IMR-90 (cell line): ENCODE measurements at regions not wholly inside any gene's neighbourhood (a gene's known extent, or its start where the extent isn't known, plus 50 kb on each side); places are given as distances from the start of the nearest gene placed in this dataset.

Source experiments
- ATAC-seq: fragments of 200-7000 bp; cut with Tn5 transposase; 2 replicates; pipeline ENCODE4 v1.9.1; 2020; ENCODE audit warnings: low read depth, mild to moderate bottlenecking, moderate library complexity
- BruUV-seq: library from RNA; stranded (reverse); fragments of 400-500 nt; replicated peaks from 2 replicates; lab custom pipeline; 2021; lab: Mats Ljungman, UMichigan
- CTCF ChIA-PET: fragments of 300-600 bp; formaldehyde crosslinking; extraction: SDS; loops from one replicate; lab custom pipeline; 2021; ENCODE audit warnings: antibody characterized with exemption; lab: Yijun Ruan, JAX
- POLR2A ChIA-PET: fragments of 300-600 bp; sonication (Branson Sonifier 250); formaldehyde crosslinking; loops from one replicate; lab custom pipeline; 2022; ENCODE audit warnings: antibody characterized with exemption; ENCODE audit not compliant: unreplicated experiment; lab: Charles Lee
- DNase-seq: peaks from one replicate; pipeline ENCODE4 v3.0.0; 2013
- H2AFZ ChIP-seq: replicated peaks from 2 replicates; pipeline ENCODE3; 2013; ENCODE audit warnings: low read length, mild to moderate bottlenecking; ENCODE audit not compliant: poor library complexity
- H2AK5ac ChIP-seq: 2 replicates; pipeline ENCODE4 v1.6.1; 2013; ENCODE audit warnings: low read depth, low read length, inconsistent platforms
- H2AK9ac ChIP-seq: replicated peaks from 2 replicates; pipeline ENCODE3; 2013; ENCODE audit warnings: mild to moderate bottlenecking, low read depth, low read length, moderate library complexity; ENCODE audit not compliant: poor library complexity
- H2BK120ac ChIP-seq: 2 replicates; pipeline ENCODE4 v1.6.1; 2013; ENCODE audit warnings: low read depth, low read length, inconsistent platforms
- H2BK15ac ChIP-seq: 3 replicates; pipeline ENCODE4 v1.6.1; 2013; ENCODE audit warnings: low read depth, low read length, inconsistent platforms
- H2BK20ac ChIP-seq: 2 replicates; pipeline ENCODE4 v1.6.1; 2013; ENCODE audit warnings: low read depth, mild to moderate bottlenecking, inconsistent platforms, low read length, moderate library complexity
- H2BK5ac ChIP-seq: 2 replicates; pipeline ENCODE4 v1.6.1; 2013; ENCODE audit warnings: mild to moderate bottlenecking, low read depth, low read length, inconsistent platforms; ENCODE audit not compliant: poor library complexity, severe bottlenecking
- H3K14ac ChIP-seq: replicated peaks from 2 replicates; pipeline ENCODE4 v1.6.1; 2013; ENCODE audit warnings: low read depth, low read length, inconsistent platforms
- H3K18ac ChIP-seq: 2 replicates; pipeline ENCODE4 v1.6.1; 2013; ENCODE audit warnings: low read depth, low read length, control low read depth
- H3K23ac ChIP-seq: 2 replicates; pipeline ENCODE4 v1.6.1; 2013; ENCODE audit warnings: low read depth, low read length, inconsistent platforms
- H3K27ac ChIP-seq: 2 replicates; pipeline ENCODE4 v1.5.1; 2013; ENCODE audit warnings: mild to moderate bottlenecking, control low read depth, low read length; ENCODE audit not compliant: insufficient read depth
- H3K27me3 ChIP-seq: 2 replicates; pipeline ENCODE4 v1.6.1; 2013; ENCODE audit warnings: low read length; ENCODE audit not compliant: control insufficient read depth, insufficient read depth
- H3K36me3 ChIP-seq: 2 replicates; pipeline ENCODE4 v1.6.1; 2013; ENCODE audit warnings: low read length, mixed read lengths; ENCODE audit not compliant: control insufficient read depth, insufficient read depth
- H3K4ac ChIP-seq: 2 replicates; pipeline ENCODE4 v1.6.1; 2013; ENCODE audit warnings: low read depth, low read length, inconsistent platforms
- H3K4me1 ChIP-seq: 2 replicates; pipeline ENCODE4 v1.6.1; 2013; ENCODE audit warnings: low read length, mixed read lengths; ENCODE audit not compliant: control insufficient read depth, insufficient read depth
- H3K4me2 ChIP-seq: 2 replicates; pipeline ENCODE4 v1.6.1; 2013; ENCODE audit warnings: low read depth, mild to moderate bottlenecking, control low read depth, low read length, moderate library complexity
- H3K4me3 ChIP-seq: 2 replicates; pipeline ENCODE4 v1.5.1; 2013; ENCODE audit warnings: low read depth, mild to moderate bottlenecking, control low read depth, low read length, moderate library complexity; ENCODE audit not compliant: insufficient read depth
- H3K56ac ChIP-seq: 2 replicates; pipeline ENCODE4 v1.6.1; 2013; ENCODE audit warnings: low read length, inconsistent platforms; ENCODE audit not compliant: insufficient read depth; ENCODE audit errors: extremely low read depth
- H3K79me1 ChIP-seq, 2 experiments: 2 replicates each; pipeline ENCODE4 v1.6.1; 2013; ENCODE audit warnings: low read length in 2 of 2, inconsistent platforms in 1 of 2, low read depth in 1 of 2
- H3K9ac ChIP-seq: 2 replicates; pipeline ENCODE4 v1.6.1; 2013; ENCODE audit warnings: low read depth, low read length, control low read depth
- H3K9me1 ChIP-seq: 2 replicates; pipeline ENCODE4 v1.6.1; 2013; ENCODE audit warnings: low read length, inconsistent platforms; ENCODE audit not compliant: insufficient read depth
- H3K9me3 ChIP-seq: 2 replicates; pipeline ENCODE4 v1.6.1; 2013; ENCODE audit warnings: low read length; ENCODE audit not compliant: control insufficient read depth, insufficient read depth
- H4K20me1 ChIP-seq: 2 replicates; pipeline ENCODE4 v1.6.1; 2013; ENCODE audit warnings: low read length, inconsistent platforms; ENCODE audit not compliant: insufficient read depth
- H4K5ac ChIP-seq: 2 replicates; pipeline ENCODE4 v1.6.1; 2013; ENCODE audit warnings: mild to moderate bottlenecking, low read depth, low read length, control low read depth
- H4K8ac ChIP-seq, 2 experiments: 2 replicates each; pipeline ENCODE4 v1.6.1; 2013; ENCODE audit warnings: low read depth in 2 of 2, low read length in 2 of 2, control low read depth in 1 of 2, inconsistent platforms in 1 of 2
- H4K91ac ChIP-seq: 2 replicates; pipeline ENCODE4 v1.6.1; 2013; ENCODE audit warnings: low read depth, low read length, inconsistent platforms; ENCODE audit not compliant: insufficient read depth
- BHLHE40 ChIP-seq: fragments of 150-350 bp; IDR thresholded peaks from 2 replicates; pipeline ENCODE4 v1.6.1; 2016; ENCODE audit warnings: mild to moderate bottlenecking, low read depth, low read length
- CEBPB ChIP-seq: IDR thresholded peaks from 2 replicates; pipeline ENCODE4 v1.6.1; 2012; ENCODE audit warnings: low read depth, low read length, improper control_type of control experiment
- CHD1 ChIP-seq: IDR thresholded peaks from 2 replicates; pipeline ENCODE4 v1.6.1; 2012; ENCODE audit warnings: low read depth, low read length, improper control_type of control experiment
- FOS ChIP-seq: fragments of 150-350 bp; IDR thresholded peaks from 2 replicates; pipeline ENCODE4 v1.6.1; 2016; ENCODE audit warnings: low read depth, low read length
- MAFK ChIP-seq: IDR thresholded peaks from 2 replicates; pipeline ENCODE4 v1.6.1; 2012; ENCODE audit warnings: low read depth, low read length, improper control_type of control experiment
- MAZ ChIP-seq: IDR thresholded peaks from 2 replicates; pipeline ENCODE4 v1.6.1; 2012; ENCODE audit warnings: low read depth, mild to moderate bottlenecking, low read length, improper control_type of control experiment, moderate library complexity, borderline replicate concordance
- MXI1 ChIP-seq: IDR thresholded peaks from 2 replicates; pipeline ENCODE4 v1.6.1; 2012; ENCODE audit warnings: low read depth, mild to moderate bottlenecking, low read length, moderate library complexity, borderline replicate concordance
- NFE2L2 ChIP-seq: fragments of 150-350 bp; IDR thresholded peaks from 2 replicates; pipeline ENCODE4 v1.6.1; 2016; ENCODE audit warnings: low read depth, mild to moderate bottlenecking, low read length
- POLR2A ChIP-seq: IDR thresholded peaks from 2 replicates; pipeline ENCODE4 v1.6.1; 2012; ENCODE audit warnings: mild to moderate bottlenecking, low read depth, low read length
- RAD21 ChIP-seq: IDR thresholded peaks from 2 replicates; pipeline ENCODE4 v1.6.1; 2012; ENCODE audit warnings: low read length, improper control_type of control experiment
- RCOR1 ChIP-seq: IDR thresholded peaks from 2 replicates; pipeline ENCODE4 v1.6.1; 2012; ENCODE audit warnings: mild to moderate bottlenecking, low read length, improper control_type of control experiment; ENCODE audit not compliant: insufficient replicate concordance
- RFX5 ChIP-seq: IDR thresholded peaks from 2 replicates; pipeline ENCODE4 v1.8.0; 2012; ENCODE audit warnings: low read depth, mild to moderate bottlenecking, low read length, moderate library complexity
- SMC3 ChIP-seq: fragments of 150-350 bp; IDR thresholded peaks from 2 replicates; pipeline ENCODE4 v1.6.1; 2016; ENCODE audit warnings: low read depth, mild to moderate bottlenecking, antibody characterized with exemption, low read length, moderate library complexity
- WGBS, 2 experiments: methylation state at CpG; one replicate each; pipeline versions ENCODE4 v1.1.5 to v1.1.7; 2013; ENCODE audit warnings: missing lambda C conversion rate in 2 of 2; ENCODE audit not compliant: insufficient read length in 1 of 2; ENCODE audit errors: extremely low coverage in 2 of 2; 5-methylcytosine and 5-hydroxymethylcytosine counted together
- dilution Hi-C: fragments of 300-500 bp; cut with HindIII; formaldehyde crosslinking; loops from one replicate; pipeline ENCODE4 v1.14.3; 2018; ENCODE audit warnings: low sequenced_read_pairs; ENCODE audit not compliant: unreplicated experiment
- in situ Hi-C: fragments of 300-500 bp; cut with MboI; formaldehyde crosslinking; loops from 3 replicates; pipeline ENCODE4 v1.14.3; 2019; ENCODE audit warnings: low sequenced_read_pairs, inconsistent platforms, mixed read lengths
- intact Hi-C: fragments of 100-400 bp; cut with micrococcal nuclease; formaldehyde crosslinking; loops from 2 replicates; pipeline ENCODE4 v1.10.0; 2022
- TF ChIP-seq, protein P1 (sequence below): fragments of 150-350 bp; IDR thresholded peaks from 2 replicates; pipeline ENCODE4 v1.6.1; 2017; ENCODE audit warnings: mild to moderate bottlenecking, antibody characterized with exemption, low read length, low read depth
- TF ChIP-seq, protein P2 (sequence below): fragments of 150-350 bp; IDR thresholded peaks from 2 replicates; pipeline ENCODE4 v1.6.1; 2016; ENCODE audit warnings: low read depth, mild to moderate bottlenecking, low read length, moderate library complexity, borderline replicate concordance
- TF ChIP-seq, protein P3 (sequence below): conservative IDR thresholded peaks from 2 replicates; pipeline ENCODE4 v1.5.1; 2012; ENCODE audit warnings: mild to moderate bottlenecking, low read depth, low read length, improper control_type of control experiment

DNA sequence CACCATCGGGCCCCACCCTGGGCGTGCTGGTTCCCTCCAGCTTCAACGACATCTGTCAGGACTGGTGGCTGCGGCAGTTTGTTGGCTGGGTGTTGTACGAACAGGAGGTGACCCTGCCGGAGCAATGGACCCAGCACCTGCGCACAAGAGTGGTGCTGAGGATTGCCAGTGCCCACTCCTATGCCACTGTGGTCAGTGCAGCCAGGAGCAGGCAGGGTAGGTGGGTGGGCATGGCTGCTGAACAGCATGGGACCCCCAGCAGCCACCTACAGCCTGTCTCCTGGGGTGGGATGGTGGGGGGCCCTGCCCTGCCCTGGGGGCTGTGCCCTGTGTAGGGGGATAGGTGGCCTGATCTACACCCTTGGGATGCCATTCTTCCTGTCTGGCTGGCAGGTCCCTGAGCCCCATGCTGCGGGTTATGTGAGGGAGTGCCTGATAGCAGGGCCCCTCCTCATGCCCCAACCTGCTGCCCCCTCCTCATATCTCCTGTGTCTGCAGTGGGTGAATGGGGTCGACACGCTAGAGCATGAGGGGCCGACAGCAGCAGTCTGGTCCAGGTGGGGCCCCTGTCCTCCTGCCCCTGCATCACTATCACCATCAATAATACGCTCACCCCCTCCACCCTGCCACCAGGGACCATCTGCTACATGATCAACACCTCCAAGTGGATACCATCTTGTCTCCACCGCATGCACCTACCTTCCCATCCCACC lies 56.9 kb downstream of the ZNF727 start:
- Histone ChIP-seq H2BK20ac (no peak overlapping the region), H4K5ac (no peak overlapping the region), H4K8ac (no peak overlapping the region), H2BK15ac (no peak overlapping the region), H3K14ac (no peak overlapping the region), H2AK9ac (no peak overlapping the region), H2BK5ac (no peak overlapping the region), H3K27ac (no peak overlapping the region), H3K4me2 (no peak overlapping the region), H2BK120ac (no peak overlapping the region), H4K20me1 (no peaks in the 10 kb centered on the region), H3K4me1 (no peaks in the 10 kb centered on the region), H3K18ac (no peak overlapping the region), H4K91ac (no peak overlapping the region), H3K23ac (no peak overlapping the region), H3K9me3 (peaks cover 27% of the 10 kb centered on the region), H3K27me3 (no peaks in the 10 kb centered on the region), H2AK5ac (no peak overlapping the region), H3K9me1 (no peaks in the 10 kb centered on the region), H3K9ac (no peak overlapping the region), H3K56ac (no peak overlapping the region), H3K36me3 (no peaks in the 10 kb centered on the region), H3K79me1 (no peaks in the 10 kb centered on the region), H2AFZ (no peak overlapping the region), H3K4ac (no peak overlapping the region), H3K4me3 (no peak overlapping the region)
- TF ChIP-seq CEBPB (no peak), MAZ (no peak), RFX5 (no peak), BHLHE40 (no peak), MXI1 (no peak), FOS (no peak), MAFK (no peak), RAD21 (no peak), CHD1 (no peak), SMC3 (no peak), RCOR1 (no peak), POLR2A (no peak), NFE2L2 (no peak)
- TF ChIP-seq, protein P1, sequence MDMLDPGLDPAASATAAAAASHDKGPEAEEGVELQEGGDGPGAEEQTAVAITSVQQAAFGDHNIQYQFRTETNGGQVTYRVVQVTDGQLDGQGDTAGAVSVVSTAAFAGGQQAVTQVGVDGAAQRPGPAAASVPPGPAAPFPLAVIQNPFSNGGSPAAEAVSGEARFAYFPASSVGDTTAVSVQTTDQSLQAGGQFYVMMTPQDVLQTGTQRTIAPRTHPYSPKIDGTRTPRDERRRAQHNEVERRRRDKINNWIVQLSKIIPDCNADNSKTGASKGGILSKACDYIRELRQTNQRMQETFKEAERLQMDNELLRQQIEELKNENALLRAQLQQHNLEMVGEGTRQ = no peak
- TF ChIP-seq, protein P2, sequence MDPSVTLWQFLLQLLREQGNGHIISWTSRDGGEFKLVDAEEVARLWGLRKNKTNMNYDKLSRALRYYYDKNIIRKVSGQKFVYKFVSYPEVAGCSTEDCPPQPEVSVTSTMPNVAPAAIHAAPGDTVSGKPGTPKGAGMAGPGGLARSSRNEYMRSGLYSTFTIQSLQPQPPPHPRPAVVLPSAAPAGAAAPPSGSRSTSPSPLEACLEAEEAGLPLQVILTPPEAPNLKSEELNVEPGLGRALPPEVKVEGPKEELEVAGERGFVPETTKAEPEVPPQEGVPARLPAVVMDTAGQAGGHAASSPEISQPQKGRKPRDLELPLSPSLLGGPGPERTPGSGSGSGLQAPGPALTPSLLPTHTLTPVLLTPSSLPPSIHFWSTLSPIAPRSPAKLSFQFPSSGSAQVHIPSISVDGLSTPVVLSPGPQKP = no peak
- TF ChIP-seq, protein P3, sequence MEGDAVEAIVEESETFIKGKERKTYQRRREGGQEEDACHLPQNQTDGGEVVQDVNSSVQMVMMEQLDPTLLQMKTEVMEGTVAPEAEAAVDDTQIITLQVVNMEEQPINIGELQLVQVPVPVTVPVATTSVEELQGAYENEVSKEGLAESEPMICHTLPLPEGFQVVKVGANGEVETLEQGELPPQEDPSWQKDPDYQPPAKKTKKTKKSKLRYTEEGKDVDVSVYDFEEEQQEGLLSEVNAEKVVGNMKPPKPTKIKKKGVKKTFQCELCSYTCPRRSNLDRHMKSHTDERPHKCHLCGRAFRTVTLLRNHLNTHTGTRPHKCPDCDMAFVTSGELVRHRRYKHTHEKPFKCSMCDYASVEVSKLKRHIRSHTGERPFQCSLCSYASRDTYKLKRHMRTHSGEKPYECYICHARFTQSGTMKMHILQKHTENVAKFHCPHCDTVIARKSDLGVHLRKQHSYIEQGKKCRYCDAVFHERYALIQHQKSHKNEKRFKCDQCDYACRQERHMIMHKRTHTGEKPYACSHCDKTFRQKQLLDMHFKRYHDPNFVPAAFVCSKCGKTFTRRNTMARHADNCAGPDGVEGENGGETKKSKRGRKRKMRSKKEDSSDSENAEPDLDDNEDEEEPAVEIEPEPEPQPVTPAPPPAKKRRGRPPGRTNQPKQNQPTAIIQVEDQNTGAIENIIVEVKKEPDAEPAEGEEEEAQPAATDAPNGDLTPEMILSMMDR = no peak
- BruUV-seq = no TSS peak
- no peak for ATAC-seq
- no peak for DNase-seq
- dilution Hi-C loops = no loop called here
- POLR2A ChIA-PET = no interaction called here
- in situ Hi-C loops = no loop called here
- 60% methylated on average over 1 of the region's 13 CpGs; no CpG with 5 or more reads in 1 of the 2 experiments for WGBS, 2 experiments
- intact Hi-C loops = no loop called here
- CTCF ChIA-PET = no interaction called here
